GM18861 (cell line): ENCODE measurements at regions not wholly inside any gene's neighbourhood (a gene's known extent, or its start where the extent isn't known, plus 50 kb on each side); places are given as distances from the start of the nearest gene placed in this dataset.
"Not testable (repeated sequence)": the region's sequence is repeated elsewhere in the genome, so short reads cannot be mapped to it uniquely, and the experiment has no call there.

Source experiments
- ATAC-seq: cut with Tn5 transposase; IDR thresholded peaks from one replicate; pipeline ENCODE4 v1.9.1; 2021; ENCODE audit not compliant: unreplicated experiment

GRCh38 chr14:48622980-48623379 lies 947.6 kb upstream of the MDGA2 start:
- no peak for ATAC-seq

- no peak for ATAC-seq
Measured at GRCh38 chr14:48618057-48618456, 942.7 kb upstream of the MDGA2 start.

- no peak for ATAC-seq
Measured at GRCh38 chr14:48616931-48617330, 941.5 kb upstream of the MDGA2 start.

GRCh38 chr14:48615618-48616017 lies 940.2 kb upstream of the MDGA2 start:
- ATAC-seq: no peak

- no peak for ATAC-seq
Measured at GRCh38 chr14:48614003-48614402, 938.6 kb upstream of the MDGA2 start.

GRCh38 chr14:48606960-48607359 lies 931.6 kb upstream of the MDGA2 start:
- not testable (repeated sequence) for ATAC-seq

- no peak for ATAC-seq
Measured at GRCh38 chr14:48598458-48598857, 923.1 kb upstream of the MDGA2 start.

- no peak for ATAC-seq
Measured at GRCh38 chr14:48586099-48586498, 910.7 kb upstream of the MDGA2 start.

- peak; percentile 90 for ATAC-seq
Measured at GRCh38 chr14:48584031-48584430, 908.6 kb upstream of the MDGA2 start.

- ATAC-seq: peak; percentile 43
Measured at GRCh38 chr14:48582938-48583337, 907.5 kb upstream of the MDGA2 start.

- no peak for ATAC-seq
Measured at GRCh38 chr14:48580692-48581091, 905.3 kb upstream of the MDGA2 start.

GRCh38 chr14:48575772-48576171 lies 900.4 kb upstream of the MDGA2 start:
- no peak for ATAC-seq

- ATAC-seq: no peak
Measured at GRCh38 chr14:48568688-48569087, 893.3 kb upstream of the MDGA2 start.

GRCh38 chr14:48568252-48568651 lies 892.8 kb upstream of the MDGA2 start:
- ATAC-seq: no peak

GRCh38 chr14:48563489-48563888 lies 888.1 kb upstream of the MDGA2 start:
- ATAC-seq: no peak

GRCh38 chr14:48561438-48561837 lies 886.0 kb upstream of the MDGA2 start:
- ATAC-seq: not testable (repeated sequence)

GRCh38 chr14:48560421-48560820 lies 885.0 kb upstream of the MDGA2 start:
- ATAC-seq: no peak

- ATAC-seq: no peak
Measured at GRCh38 chr14:48553443-48553842, 878.0 kb upstream of the MDGA2 start.

GRCh38 chr14:48546996-48547395 lies 871.6 kb upstream of the MDGA2 start:
- peak; percentile 78 for ATAC-seq

GRCh38 chr14:48537600-48537999 lies 862.2 kb upstream of the MDGA2 start:
- no peak for ATAC-seq

GRCh38 chr14:48536318-48536717 lies 860.9 kb upstream of the MDGA2 start:
- no peak for ATAC-seq

GRCh38 chr14:48527832-48528231 lies 852.4 kb upstream of the MDGA2 start:
- ATAC-seq: no peak

- no peak for ATAC-seq
Measured at GRCh38 chr14:48526307-48526706, 850.9 kb upstream of the MDGA2 start.

GRCh38 chr14:48504921-48505320 lies 829.5 kb upstream of the MDGA2 start:
- ATAC-seq: no peak
